K562 (cell line): ENCODE measurements at regions not wholly inside any gene's neighbourhood (a gene's known extent, or its start where the extent isn't known, plus 50 kb on each side); places are given as distances from the start of the nearest gene placed in this dataset.

Source experiments
- ATAC-seq: fragments of 200-7000 bp; cut with Tn5 transposase; 3 replicates; pipeline ENCODE4 v1.9.1; 2020; ENCODE audit warnings: moderate library complexity
- BruUV-seq: library from RNA; stranded (reverse); fragments of 400-500 nt; replicated peaks from 2 replicates; lab custom pipeline; 2021; lab: Mats Ljungman, UMichigan
- CTCF ChIA-PET: fragments of 300-600 bp; formaldehyde crosslinking; extraction: SDS; loops from one replicate; lab custom pipeline; 2021; ENCODE audit warnings: low intra/inter-chr PET ratio; lab: Yijun Ruan, JAX
- POLR2A ChIA-PET: fragments of 300-600, 350-650 bp; sonication (Branson Sonifier 250); formaldehyde crosslinking; extraction: SDS; loops from one replicate; lab custom pipeline; 2021; ENCODE audit warnings: antibody characterized with exemption, inconsistent platforms; lab: Yijun Ruan, JAX
- DNase-seq, 4 experiments: peaks; one replicate each; pipeline versions ENCODE4 v3.0.0 to v3.0.0-alpha.2; 2011 to 2018; ENCODE audit warnings: low spot score in 3 of 4, mixed read lengths in 3 of 4; ENCODE audit errors: extremely low read depth in 1 of 4
- FAIRE-seq: peaks from 2 replicates; lab custom pipeline; 2011; peaks lifted over from hg19 to GRCh38; lab: Jason Lieb, UNC
- H2AFZ ChIP-seq: 2 replicates; pipeline ENCODE4 v1.6.0; 2011; ENCODE audit warnings: low read depth, low read length, control low read depth, inconsistent platforms
- H3K27ac ChIP-seq: fragments of 200-600 bp; 3 replicates; pipeline ENCODE4 v1.8.0; 2011; ENCODE audit warnings: low read depth, mild to moderate bottlenecking, control low read depth, inconsistent platforms, low read length, moderate library complexity, mixed read lengths; ENCODE audit errors: extremely low read depth
- H3K27me3 ChIP-seq, 2 experiments: fragments of 300-600 bp in 1 of 2; 2 replicates in 1 of 2; 3 replicates in 1 of 2; pipeline versions ENCODE4 v1.6.0 to v1.8.0; 2011; ENCODE audit warnings: inconsistent platforms in 2 of 2, low read length in 2 of 2, mild to moderate bottlenecking in 1 of 2, mixed read lengths in 1 of 2, moderate library complexity in 1 of 2; ENCODE audit not compliant: control insufficient read depth in 2 of 2, insufficient read depth in 2 of 2
- H3K36me3 ChIP-seq: fragments of 300-600 bp; 3 replicates; pipeline ENCODE4 v1.8.0; 2011; ENCODE audit warnings: mild to moderate bottlenecking, low read length, inconsistent platforms; ENCODE audit not compliant: control insufficient read depth, insufficient read depth
- H3K4me1 ChIP-seq, 2 experiments: fragments of 200-600 bp in 1 of 2; replicated peaks in 1 of 2; 2 replicates in 1 of 2; 3 replicates in 1 of 2; pipeline versions ENCODE4 v1.5.1 to v1.8.0; 2011; ENCODE audit warnings: inconsistent platforms in 2 of 2, low read length in 2 of 2, mild to moderate bottlenecking in 1 of 2, mixed read lengths in 1 of 2, moderate library complexity in 1 of 2; ENCODE audit not compliant: control insufficient read depth in 2 of 2, insufficient read depth in 2 of 2
- H3K4me2 ChIP-seq: 2 replicates; pipeline ENCODE4 v1.6.1; 2011; ENCODE audit warnings: low read length, control low read depth, inconsistent platforms, mixed read lengths; ENCODE audit not compliant: insufficient read depth
- H3K4me3 ChIP-seq: fragments of 200-600 bp; sonication (generic), shearing (Covaris generic); 2 replicates; pipeline ENCODE4 v1.5.1; 2016; ENCODE audit warnings: control low read depth, inconsistent platforms
- H3K79me2 ChIP-seq: fragments of 200-600 bp; 3 replicates; pipeline ENCODE4 v1.8.0; 2011; ENCODE audit warnings: low read length, inconsistent platforms; ENCODE audit not compliant: control insufficient read depth, insufficient read depth
- H3K9ac ChIP-seq, 2 experiments: 2 replicates each; pipeline versions ENCODE4 v1.6.0 to v1.6.1; 2011; ENCODE audit warnings: low read depth in 2 of 2, low read length in 2 of 2, control low read depth in 1 of 2, inconsistent platforms in 1 of 2, mild to moderate bottlenecking in 1 of 2, mixed read lengths in 1 of 2; ENCODE audit not compliant: insufficient read depth in 1 of 2
- H3K9me1 ChIP-seq: one replicate; pipeline ENCODE4 v1.6.0; 2011; ENCODE audit warnings: inconsistent platforms, mild to moderate bottlenecking, low read length, moderate library complexity; ENCODE audit not compliant: control insufficient read depth, insufficient read depth
- H3K9me3 ChIP-seq: replicated peaks from 2 replicates; pipeline ENCODE4 v1.5.1; 2011; ENCODE audit warnings: low read depth, low read length, inconsistent platforms; ENCODE audit not compliant: control insufficient read depth, insufficient read depth
- H4K20me1 ChIP-seq: replicated peaks from 2 replicates; pipeline ENCODE4 v1.6.1; 2011; ENCODE audit warnings: low read length, inconsistent platforms, mixed read lengths; ENCODE audit not compliant: control insufficient read depth, insufficient read depth
- BCL6 ChIP-seq: fragments of 250-450 bp; sonication (Bioruptor Pico); IDR thresholded peaks from 2 replicates; pipeline ENCODE4 v1.4.0; 2020
- BDP1 ChIP-seq: IDR thresholded peaks from 3 replicates; pipeline ENCODE4 v1.6.1; 2011; ENCODE audit not compliant: insufficient read length, insufficient read depth
- CREM ChIP-seq: IDR thresholded peaks from 2 replicates; pipeline ENCODE4 v1.6.1; 2014; ENCODE audit warnings: antibody characterized with exemption, low read depth
- FOXP1 ChIP-seq: sonication (generic); formaldehyde crosslinking; IDR thresholded peaks from 2 replicates; pipeline ENCODE4 v1.8.0; 2022; ENCODE audit warnings: mild to moderate bottlenecking, missing genetic modification reagents
- MXI1 ChIP-seq: IDR thresholded peaks from 2 replicates; pipeline ENCODE4 v1.6.1; 2011; ENCODE audit warnings: low read depth, mild to moderate bottlenecking, improper control_type of control experiment, low read length
- POU5F1 ChIP-seq: fragments of 150-350 bp; IDR thresholded peaks from 2 replicates; pipeline ENCODE4 v1.6.1; 2014; ENCODE audit warnings: borderline replicate concordance, low read length, low read depth, mild to moderate bottlenecking; ENCODE audit not compliant: partially characterized antibody
- ZNF274 ChIP-seq: IDR thresholded peaks from 2 replicates; pipeline ENCODE4 v1.6.1; 2011; ENCODE audit warnings: low read depth, mild to moderate bottlenecking, low read length, moderate library complexity, borderline replicate concordance
- ZNF354B ChIP-seq: fragments of 250-450 bp; sonication (Bioruptor Pico); IDR thresholded peaks from 2 replicates; pipeline ENCODE4 v1.4.0; 2020
- WGBS: fragments of 100-300 bp; shearing (Covaris generic); methylation state at CpG from one replicate; pipeline ENCODE4 v1.1.6; 2016; ENCODE audit warnings: low coverage, mixed read lengths; ENCODE audit not compliant: insufficient coverage; ENCODE audit errors: missing lambda C conversion rate; 5-methylcytosine and 5-hydroxymethylcytosine counted together
- in situ Hi-C: fragments of 300-500 bp; cut with MboI; formaldehyde crosslinking; loops from 4 replicates; pipeline ENCODE4 v1.15.0; 2018; ENCODE audit warnings: inconsistent platforms, mixed read lengths
- intact Hi-C: fragments of 100-400 bp; cut with micrococcal nuclease; formaldehyde crosslinking; loops from 2 replicates; pipeline ENCODE4 v1.14.2; 2022
- TF ChIP-seq, protein P1 (sequence below): IDR thresholded peaks from 2 replicates; pipeline ENCODE4 v1.6.1; 2011; ENCODE audit warnings: borderline replicate concordance, low read depth, mild to moderate bottlenecking, moderate library complexity, low read length; ENCODE audit not compliant: insufficient read depth, poor library complexity, severe bottlenecking
- TF ChIP-seq, protein P2 (sequence below): sonication (generic); formaldehyde crosslinking; IDR thresholded peaks from 2 replicates; pipeline ENCODE4 v1.8.1; 2023; ENCODE audit warnings: missing genetic modification reagents, mild to moderate bottlenecking, borderline replicate concordance

DNA sequence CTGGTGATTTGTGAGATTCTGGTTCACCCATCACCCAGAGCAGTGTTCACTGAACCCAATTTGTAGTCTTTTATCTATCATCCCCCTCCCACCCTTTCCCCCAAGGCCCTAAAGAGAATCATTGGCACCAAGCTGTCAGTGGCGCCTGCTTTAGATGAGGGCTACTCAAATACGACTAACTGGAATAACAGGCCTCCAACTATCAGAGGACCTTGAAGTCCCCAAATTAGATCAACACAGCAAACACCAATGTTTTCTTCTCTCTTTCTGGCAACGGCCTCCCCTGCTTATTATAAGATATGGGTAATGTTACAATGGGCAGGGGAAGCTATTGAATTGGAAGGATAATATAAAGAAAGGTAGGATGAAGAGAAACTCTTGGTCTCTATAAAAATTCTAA is 232.3 kb downstream of the SCG2 start:
- no peak overlapping the region for H3K27ac ChIP-seq
- H3K9me3 ChIP-seq, result no peaks in the 10 kb centered on the region
- H3K4me3 ChIP-seq, result no peak overlapping the region
- no peak for ATAC-seq
- H3K9ac ChIP-seq, result no peak overlapping the region
- in situ Hi-C loops, result no loop called here
- no peak for FAIRE-seq
- POLR2A ChIA-PET, result no interaction called here
- whole genome bisulfite sequencing, result 3% methylated on average over 3 of the region's 3 CpGs
- DNase-seq, result no peak
- no peaks in the 10 kb centered on the region for H3K9me1 ChIP-seq
- H3K79me2 ChIP-seq, result no peaks in the 10 kb centered on the region
- no peaks in the 10 kb centered on the region for H3K4me1 ChIP-seq
- H3K36me3 ChIP-seq, result no peaks in the 10 kb centered on the region
- H3K4me2 ChIP-seq, result no peak overlapping the region
- H2AFZ ChIP-seq, result no peak overlapping the region
- no TSS peak for BruUV-seq
- H3K27me3 ChIP-seq, result no peaks in the 10 kb centered on the region
- intact Hi-C loops, result no loop called here
- CTCF ChIA-PET, result no interaction called here
- TF ChIP-seq, protein P1, sequence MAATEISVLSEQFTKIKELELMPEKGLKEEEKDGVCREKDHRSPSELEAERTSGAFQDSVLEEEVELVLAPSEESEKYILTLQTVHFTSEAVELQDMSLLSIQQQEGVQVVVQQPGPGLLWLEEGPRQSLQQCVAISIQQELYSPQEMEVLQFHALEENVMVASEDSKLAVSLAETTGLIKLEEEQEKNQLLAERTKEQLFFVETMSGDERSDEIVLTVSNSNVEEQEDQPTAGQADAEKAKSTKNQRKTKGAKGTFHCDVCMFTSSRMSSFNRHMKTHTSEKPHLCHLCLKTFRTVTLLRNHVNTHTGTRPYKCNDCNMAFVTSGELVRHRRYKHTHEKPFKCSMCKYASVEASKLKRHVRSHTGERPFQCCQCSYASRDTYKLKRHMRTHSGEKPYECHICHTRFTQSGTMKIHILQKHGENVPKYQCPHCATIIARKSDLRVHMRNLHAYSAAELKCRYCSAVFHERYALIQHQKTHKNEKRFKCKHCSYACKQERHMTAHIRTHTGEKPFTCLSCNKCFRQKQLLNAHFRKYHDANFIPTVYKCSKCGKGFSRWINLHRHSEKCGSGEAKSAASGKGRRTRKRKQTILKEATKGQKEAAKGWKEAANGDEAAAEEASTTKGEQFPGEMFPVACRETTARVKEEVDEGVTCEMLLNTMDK, result no peak
- TF ChIP-seq, all 486 proteins: peak for 0
- no peaks in the 10 kb centered on the region for H4K20me1 ChIP-seq

DNA sequence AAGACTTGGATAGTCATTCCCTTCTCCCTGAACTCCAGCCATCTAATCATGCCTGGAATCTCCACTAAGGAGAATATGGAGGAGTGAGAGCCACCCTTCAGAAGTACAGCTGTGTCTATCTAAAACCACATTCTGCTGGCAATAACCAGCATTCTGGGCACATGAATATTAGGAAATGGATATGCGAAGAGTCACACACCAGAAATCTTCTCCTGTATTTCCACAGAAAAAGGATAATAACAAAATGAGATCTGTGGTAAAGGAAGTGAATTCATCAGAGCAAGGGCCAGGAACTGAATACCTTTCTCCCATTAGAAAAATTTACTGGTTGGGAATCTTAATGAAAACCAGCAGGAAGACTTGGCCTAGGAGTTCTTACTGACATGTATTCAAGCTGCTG is 218.8 kb downstream of the SCG2 start:
- Histone ChIP-seq H3K79me2 (no peaks in the 10 kb centered on the region), H3K9ac (no peak overlapping the region), H3K4me1 (no peaks in the 10 kb centered on the region), H3K27me3 (no peaks in the 10 kb centered on the region), H3K36me3 (no peaks in the 10 kb centered on the region), H3K4me3 (no peak overlapping the region), H4K20me1 (no peaks in the 10 kb centered on the region), H3K27ac (no peak overlapping the region), H3K9me3 (no peaks in the 10 kb centered on the region), H3K9me1 (no peaks in the 10 kb centered on the region), H2AFZ (no peak overlapping the region), H3K4me2 (no peak overlapping the region)
- WGBS, result 0% methylated on average over 1 of the region's 1 CpG
- FAIRE-seq, result no peak
- in situ Hi-C loops, result no loop called here
- DNase-seq, result no peak
- ATAC-seq, result no peak
- intact Hi-C loops, result no loop called here
- BruUV-seq, result no TSS peak
- POLR2A ChIA-PET, result no interaction called here
- CTCF ChIA-PET, result no interaction called here
- TF ChIP-seq MXI1, result no peak
- TF ChIP-seq ZNF274, result no peak
- TF ChIP-seq ZNF354B, result no peak
- no peak for TF ChIP-seq POU5F1
- no peak for TF ChIP-seq CREM
- no peak for TF ChIP-seq BCL6
- TF ChIP-seq FOXP1 (CRISPR knock-in tag), result no peak
- TF ChIP-seq, protein P2, sequence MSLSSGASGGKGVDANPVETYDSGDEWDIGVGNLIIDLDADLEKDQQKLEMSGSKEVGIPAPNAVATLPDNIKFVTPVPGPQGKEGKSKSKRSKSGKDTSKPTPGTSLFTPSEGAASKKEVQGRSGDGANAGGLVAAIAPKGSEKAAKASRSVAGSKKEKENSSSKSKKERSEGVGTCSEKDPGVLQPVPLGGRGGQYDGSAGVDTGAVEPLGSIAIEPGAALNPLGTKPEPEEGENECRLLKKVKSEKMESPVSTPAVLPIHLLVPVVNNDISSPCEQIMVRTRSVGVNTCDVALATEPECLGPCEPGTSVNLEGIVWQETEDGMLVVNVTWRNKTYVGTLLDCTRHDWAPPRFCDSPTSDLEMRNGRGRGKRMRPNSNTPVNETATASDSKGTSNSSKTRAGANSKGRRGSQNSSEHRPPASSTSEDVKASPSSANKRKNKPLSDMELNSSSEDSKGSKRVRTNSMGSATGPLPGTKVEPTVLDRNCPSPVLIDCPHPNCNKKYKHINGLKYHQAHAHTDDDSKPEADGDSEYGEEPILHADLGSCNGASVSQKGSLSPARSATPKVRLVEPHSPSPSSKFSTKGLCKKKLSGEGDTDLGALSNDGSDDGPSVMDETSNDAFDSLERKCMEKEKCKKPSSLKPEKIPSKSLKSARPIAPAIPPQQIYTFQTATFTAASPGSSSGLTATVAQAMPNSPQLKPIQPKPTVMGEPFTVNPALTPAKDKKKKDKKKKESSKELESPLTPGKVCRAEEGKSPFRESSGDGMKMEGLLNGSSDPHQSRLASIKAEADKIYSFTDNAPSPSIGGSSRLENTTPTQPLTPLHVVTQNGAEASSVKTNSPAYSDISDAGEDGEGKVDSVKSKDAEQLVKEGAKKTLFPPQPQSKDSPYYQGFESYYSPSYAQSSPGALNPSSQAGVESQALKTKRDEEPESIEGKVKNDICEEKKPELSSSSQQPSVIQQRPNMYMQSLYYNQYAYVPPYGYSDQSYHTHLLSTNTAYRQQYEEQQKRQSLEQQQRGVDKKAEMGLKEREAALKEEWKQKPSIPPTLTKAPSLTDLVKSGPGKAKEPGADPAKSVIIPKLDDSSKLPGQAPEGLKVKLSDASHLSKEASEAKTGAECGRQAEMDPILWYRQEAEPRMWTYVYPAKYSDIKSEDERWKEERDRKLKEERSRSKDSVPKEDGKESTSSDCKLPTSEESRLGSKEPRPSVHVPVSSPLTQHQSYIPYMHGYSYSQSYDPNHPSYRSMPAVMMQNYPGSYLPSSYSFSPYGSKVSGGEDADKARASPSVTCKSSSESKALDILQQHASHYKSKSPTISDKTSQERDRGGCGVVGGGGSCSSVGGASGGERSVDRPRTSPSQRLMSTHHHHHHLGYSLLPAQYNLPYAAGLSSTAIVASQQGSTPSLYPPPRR (CRISPR knock-in tag), result no peak
- no peak for TF ChIP-seq BDP1
